GM08714 (cell line): ENCODE measurements at regions not wholly inside any gene's neighbourhood (a gene's known extent, or its start where the extent isn't known, plus 50 kb on each side); places are given as distances from the start of the nearest gene placed in this dataset.

ENCODE experiments used
- H3K4me3 ChIP-seq: fragments of 200-500 bp; sonication (Bioruptor generic); 2 replicates; pipeline ENCODE4 v1.5.1; 2014; ENCODE audit warnings: mild to moderate bottlenecking, low read length, inconsistent platforms
- ZNF274 ChIP-seq: IDR thresholded peaks from 2 replicates; pipeline ENCODE4 v1.6.1; 2012; ENCODE audit warnings: mild to moderate bottlenecking, low read depth, low read length

- no peak overlapping the region for H3K4me3 ChIP-seq
- TF ChIP-seq ZNF274, result no peak
Measured at GRCh38 chr4:178414881-178415446, 972.7 kb upstream of the AGA start.

DNA sequence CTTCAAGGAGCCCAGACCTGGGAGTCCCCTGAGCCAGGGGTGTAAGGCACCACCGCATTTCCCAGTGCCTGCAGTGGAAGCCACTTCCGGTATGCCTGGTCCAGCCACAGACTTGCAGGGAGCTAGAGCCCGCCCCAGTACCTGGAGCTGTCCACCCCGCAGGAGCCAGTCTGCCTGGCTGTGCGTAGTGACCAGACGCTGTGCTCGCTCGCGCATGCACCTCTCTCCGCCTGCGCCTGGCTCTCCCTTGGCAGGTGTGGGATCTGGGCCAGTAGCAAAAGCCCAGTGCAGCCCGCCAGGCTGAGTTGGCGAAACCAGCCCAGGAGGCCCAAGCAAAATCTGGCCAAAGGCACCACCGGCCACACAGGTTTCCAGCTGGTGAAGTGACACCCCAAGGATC lies 973.7 kb upstream of the AGA start:
- no peak overlapping the region for H3K4me3 ChIP-seq
- TF ChIP-seq ZNF274, result no peak

- H3K4me3 ChIP-seq, result no peak overlapping the region
- no peak for TF ChIP-seq ZNF274
Measured at GRCh38 chr4:178423366-178423765, 981.1 kb upstream of the AGA start.

- TF ChIP-seq ZNF274, result no peak
- H3K4me3 ChIP-seq, result no peak overlapping the region
Measured at GRCh38 chr4:178426871-178427270, 984.6 kb upstream of the AGA start.

- no peak for TF ChIP-seq ZNF274
- H3K4me3 ChIP-seq, result no peak overlapping the region
Measured at GRCh38 chr4:178427663-178428062, 985.4 kb upstream of the AGA start.

DNA sequence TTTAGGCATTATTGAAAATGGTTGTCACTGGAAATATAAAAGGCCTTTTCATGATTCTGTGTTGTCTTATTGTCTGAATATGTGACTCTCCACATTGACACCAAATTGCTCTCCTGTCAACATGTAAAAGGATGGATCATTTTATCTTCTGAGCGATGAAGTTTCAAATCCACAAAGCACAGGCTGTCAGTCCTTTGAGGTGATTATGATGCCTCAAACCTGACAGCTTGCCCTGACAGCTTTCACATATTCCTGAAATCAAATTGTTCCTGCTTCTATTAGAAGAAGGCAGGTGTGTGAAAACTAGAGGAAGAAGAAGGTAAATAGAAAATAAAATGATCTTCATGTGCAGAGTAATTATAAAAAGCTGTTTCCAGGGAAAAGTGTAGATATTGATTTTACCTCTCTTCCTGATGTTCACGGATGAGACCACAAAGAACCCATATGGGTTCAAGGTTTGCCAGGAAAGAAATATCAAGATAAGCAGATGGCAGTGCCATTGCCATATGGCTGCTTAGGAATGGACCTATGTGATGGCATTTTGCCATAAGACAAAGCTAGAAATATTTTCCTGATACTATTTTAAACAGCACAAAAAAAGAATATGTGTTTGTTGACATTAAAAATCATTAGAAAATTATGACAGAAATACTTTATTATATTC lies 1006.3 kb upstream of the AGA start:
- TF ChIP-seq ZNF274, result no peak
- H3K4me3 ChIP-seq, result no peak overlapping the region

GRCh38 chr4:178450614-178451013 lies 1008.4 kb upstream of the AGA start:
- TF ChIP-seq ZNF274, result no peak
- H3K4me3 ChIP-seq, result no peak overlapping the region

DNA sequence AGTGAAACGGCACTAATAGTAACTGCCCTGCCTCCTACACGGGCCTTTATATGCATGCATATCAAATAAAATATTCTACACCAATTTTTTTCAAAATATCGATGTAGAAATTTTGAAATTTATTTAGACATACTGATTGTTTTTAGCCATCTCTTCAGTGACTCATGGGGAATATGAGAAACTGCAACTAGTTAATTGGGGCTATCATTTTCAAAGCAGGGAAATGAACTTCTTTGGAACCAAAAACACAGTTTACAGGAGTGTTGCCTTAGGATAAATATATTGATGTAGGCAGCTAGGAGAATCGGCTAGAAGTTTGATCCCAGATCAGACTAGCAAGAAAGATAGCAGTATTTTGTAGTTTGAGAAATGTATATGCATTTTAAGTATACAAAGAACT lies 1010.8 kb upstream of the AGA start:
- no peak overlapping the region for H3K4me3 ChIP-seq

GRCh38 chr4:178457286-178457685 lies 1015.0 kb upstream of the AGA start:
- TF ChIP-seq ZNF274, result no peak

More for the DNA sequence above, 1010.8 kb upstream of the AGA start:
- no peak for TF ChIP-seq ZNF274

GRCh38 chr4:178462710-178463109 lies 1020.5 kb upstream of the AGA start:
- no peak overlapping the region for H3K4me3 ChIP-seq
- no peak for TF ChIP-seq ZNF274

More at GRCh38 chr4:178457286-178457685, 1015.0 kb upstream of the AGA start:
- H3K4me3 ChIP-seq, result no peak overlapping the region

- TF ChIP-seq ZNF274, result no peak
- no peak overlapping the region for H3K4me3 ChIP-seq
Measured at GRCh38 chr4:178463747-178464146, 1021.5 kb upstream of the AGA start.

DNA sequence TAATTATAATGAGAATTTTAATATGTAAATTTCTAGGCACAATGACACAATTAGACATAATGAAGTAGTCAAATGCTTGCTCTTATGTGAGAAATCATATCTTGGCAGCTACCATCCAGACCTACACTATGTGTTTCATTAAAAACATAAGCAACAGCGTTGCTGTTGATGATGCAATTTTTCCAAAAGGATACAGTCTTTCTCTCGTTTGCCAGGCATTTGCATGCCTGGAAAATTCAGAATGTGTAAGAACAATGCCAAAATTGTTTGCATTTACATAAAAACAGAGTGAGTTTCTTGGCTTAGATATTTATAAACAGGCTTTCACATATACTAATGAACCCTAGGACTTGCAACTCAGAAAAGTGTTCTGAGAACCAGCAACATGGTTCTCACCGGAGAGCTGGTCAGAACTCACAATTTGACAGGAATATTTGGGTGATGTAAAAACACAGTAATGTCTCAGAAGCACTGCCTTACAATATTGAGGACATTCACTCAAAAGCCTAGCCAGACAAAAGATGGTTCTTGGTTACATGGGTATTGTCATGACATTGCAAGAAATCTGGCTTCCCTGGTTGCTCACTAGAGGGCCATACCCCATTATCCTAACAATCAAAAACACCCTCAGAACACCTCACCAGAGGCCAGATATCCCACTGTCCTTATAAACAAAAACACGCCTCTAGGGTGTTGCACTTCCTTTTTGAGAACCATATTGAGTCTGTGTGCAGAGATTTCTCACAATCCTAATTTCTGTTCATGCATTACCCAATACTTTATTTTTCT lies 1029.0 kb upstream of the AGA start:
- no peak for TF ChIP-seq ZNF274
- no peak overlapping the region for H3K4me3 ChIP-seq

DNA sequence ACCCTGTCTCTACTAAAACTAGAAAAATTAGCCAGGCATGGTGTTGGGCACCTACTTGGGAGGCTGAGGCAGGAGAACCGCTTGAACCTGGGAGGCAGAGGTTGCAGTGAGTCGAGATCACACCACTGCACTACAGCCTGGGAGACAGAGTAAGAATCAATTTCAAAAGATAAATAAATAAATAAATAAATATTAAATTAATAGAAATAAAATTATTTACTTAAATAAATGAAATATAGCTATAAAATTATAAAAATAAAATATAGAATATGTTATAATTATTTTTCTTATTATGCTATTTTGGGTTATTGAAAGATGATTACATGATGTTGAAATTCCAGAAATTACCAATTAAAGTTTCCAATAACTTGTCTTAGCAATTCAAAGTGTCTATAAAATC lies 1029.8 kb upstream of the AGA start:
- no peak for TF ChIP-seq ZNF274
- no peak overlapping the region for H3K4me3 ChIP-seq

DNA sequence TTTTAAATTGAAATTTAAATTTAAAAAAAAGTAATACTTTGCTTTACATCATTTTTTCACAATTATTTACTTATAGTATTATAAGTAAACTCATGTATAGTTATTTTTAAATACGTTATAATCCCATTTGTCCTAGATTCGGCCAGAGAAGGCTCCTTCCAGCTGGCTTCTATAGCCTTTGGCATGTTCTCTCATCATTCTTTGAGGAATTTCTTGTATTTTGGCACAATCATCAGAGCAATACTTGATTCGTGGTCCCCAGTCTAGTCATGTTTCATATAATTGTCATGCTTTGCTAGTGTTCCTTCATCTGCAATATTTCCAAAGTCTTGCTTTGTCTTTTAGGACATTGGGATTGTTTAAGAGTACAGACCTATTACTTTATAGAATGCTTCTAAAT lies 1037.9 kb upstream of the AGA start:
- no peak for TF ChIP-seq ZNF274
- H3K4me3 ChIP-seq, result no peak overlapping the region

DNA sequence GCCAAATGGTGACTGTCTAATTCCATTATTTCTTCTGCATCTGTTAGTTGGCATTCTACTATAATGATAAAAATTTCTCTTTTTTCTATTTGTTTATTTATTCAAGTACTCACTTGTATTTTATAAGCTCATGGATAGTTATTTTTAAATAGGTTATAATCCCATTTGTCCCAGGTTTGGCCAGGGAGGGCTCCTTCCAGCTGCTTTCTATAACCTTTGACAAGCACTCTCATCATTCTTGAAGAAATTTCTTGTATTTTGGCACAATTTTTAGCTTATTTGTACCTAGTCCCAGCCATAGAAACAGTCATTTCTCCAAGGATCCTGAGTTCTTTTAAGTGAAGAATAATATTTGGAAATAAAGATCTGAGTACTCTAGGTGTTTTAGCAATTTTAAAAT lies 1038.6 kb upstream of the AGA start:
- no peak for TF ChIP-seq ZNF274

More for the DNA sequence above, 1038.6 kb upstream of the AGA start:
- H3K4me3 ChIP-seq, result no peak overlapping the region
